Endothelial cell of umbilical vein (primary cell): ENCODE measurements at regions not wholly inside any gene's neighbourhood (a gene's known extent, or its start where the extent isn't known, plus 50 kb on each side); places are given as distances from the start of the nearest gene placed in this dataset.

Experiments
- BruUV-seq: library from RNA; stranded (reverse); fragments of 400-500 nt; replicated peaks from 2 replicates; lab custom pipeline; 2021; lab: Mats Ljungman, UMichigan
- CTCF ChIA-PET: fragments of 300-600, 350-600 bp; sonication (Branson Sonifier 250); formaldehyde crosslinking; loops from one replicate; lab custom pipeline; 2021; ENCODE audit warnings: antibody characterized with exemption, inconsistent platforms; lab: Charles Lee
- POLR2A ChIA-PET: fragments of 300-600, 350-600 bp; sonication (Branson Sonifier 250); formaldehyde crosslinking; loops from one replicate; lab custom pipeline; 2021; ENCODE audit warnings: antibody characterized with exemption, inconsistent platforms; lab: Charles Lee
- DNase-seq: peaks from one replicate; pipeline ENCODE4 v3.0.0-alpha.2; 2011; ENCODE audit warnings: low read depth, low spot score
- FAIRE-seq: peaks from 2 replicates; lab custom pipeline; 2011; peaks lifted over from hg19 to GRCh38; lab: Jason Lieb, UNC
- H2AFZ ChIP-seq: 2 replicates; pipeline ENCODE4 v1.6.0; 2012; ENCODE audit warnings: low read depth, low read length, control low read depth, inconsistent platforms
- H3K27ac ChIP-seq: 2 replicates; pipeline ENCODE4 v1.5.1; 2011; ENCODE audit warnings: low read depth, mild to moderate bottlenecking, control low read depth, low read length, moderate library complexity; ENCODE audit not compliant: insufficient read depth
- H3K27me3 ChIP-seq, 2 experiments: 2 replicates each; pipeline versions ENCODE4 v1.6.0 to v1.6.1; 2011; ENCODE audit warnings: low read length in 2 of 2, mixed read lengths in 1 of 2; ENCODE audit not compliant: control insufficient read depth in 2 of 2, insufficient read depth in 2 of 2
- H3K36me3 ChIP-seq, 2 experiments: 2 replicates in 1 of 2; 3 replicates in 1 of 2; pipeline ENCODE4 v1.5.1; 2011; ENCODE audit warnings: low read length in 2 of 2, mild to moderate bottlenecking in 1 of 2, moderate library complexity in 1 of 2; ENCODE audit not compliant: control insufficient read depth in 2 of 2, insufficient read depth in 2 of 2; ENCODE audit errors: extremely low read depth in 1 of 2
- H3K4me1 ChIP-seq: 3 replicates; pipeline ENCODE4 v1.5.1; 2011; ENCODE audit warnings: mild to moderate bottlenecking, low read length; ENCODE audit not compliant: control insufficient read depth, insufficient read depth; ENCODE audit errors: extremely low read depth
- H3K4me2 ChIP-seq: 2 replicates; pipeline ENCODE4 v1.6.1; 2011; ENCODE audit warnings: low read length, control low read depth, mixed read lengths; ENCODE audit not compliant: insufficient read depth
- H3K4me3 ChIP-seq, 3 experiments: fragments of 200-600 bp in 1 of 3; sonication (generic), shearing (Covaris generic) in 1 of 3; replicated peaks in 1 of 3; 2 replicates each; pipeline ENCODE4 v1.5.1; 2011 to 2016; ENCODE audit warnings: control low read depth in 3 of 3, low read length in 3 of 3, mild to moderate bottlenecking in 2 of 3, inconsistent platforms in 1 of 3, low read depth in 1 of 3, moderate library complexity in 1 of 3; ENCODE audit not compliant: insufficient read depth in 1 of 3
- H3K79me2 ChIP-seq: 2 replicates; pipeline ENCODE4 v1.6.0; 2012; ENCODE audit warnings: low read length, inconsistent platforms; ENCODE audit not compliant: control insufficient read depth, insufficient read depth
- H3K9ac ChIP-seq: replicated peaks from 2 replicates; pipeline ENCODE3; 2011; ENCODE audit warnings: low read length, control low read depth; ENCODE audit not compliant: insufficient read depth; ENCODE audit errors: extremely low read depth
- H3K9me1 ChIP-seq: replicated peaks from 3 replicates; pipeline ENCODE4 v1.6.0; 2011; ENCODE audit warnings: mild to moderate bottlenecking, low read length; ENCODE audit not compliant: control insufficient read depth, insufficient read depth; ENCODE audit errors: extremely low read depth
- H3K9me3 ChIP-seq: replicated peaks from 2 replicates; pipeline ENCODE4 v1.5.1; 2012; ENCODE audit warnings: low read length, inconsistent platforms; ENCODE audit not compliant: control insufficient read depth, insufficient read depth
- H4K20me1 ChIP-seq: replicated peaks from 2 replicates; pipeline ENCODE3; 2011; ENCODE audit warnings: mild to moderate bottlenecking, low read length; ENCODE audit not compliant: control insufficient read depth, insufficient read depth; ENCODE audit errors: extremely low read depth
- EZH2 ChIP-seq: IDR thresholded peaks from 2 replicates; pipeline ENCODE4 v1.6.1; 2012; ENCODE audit warnings: borderline replicate concordance, low read depth, mild to moderate bottlenecking, moderate library complexity, low read length, inconsistent platforms; ENCODE audit not compliant: severe bottlenecking
- FOS ChIP-seq: IDR thresholded peaks from 2 replicates; pipeline ENCODE4 v1.6.1; 2011; ENCODE audit warnings: mild to moderate bottlenecking, low read length, moderate library complexity, borderline replicate concordance; ENCODE audit not compliant: insufficient read depth
- GATA2 ChIP-seq: IDR thresholded peaks from 2 replicates; pipeline ENCODE4 v1.7.0; 2011; ENCODE audit warnings: low read depth, mild to moderate bottlenecking, moderate library complexity, mixed read lengths, low read length; ENCODE audit not compliant: insufficient read length, insufficient read depth
- JUN ChIP-seq: IDR thresholded peaks from 2 replicates; pipeline ENCODE4 v1.6.1; 2011; ENCODE audit warnings: borderline replicate concordance, low read depth; ENCODE audit not compliant: insufficient read length, insufficient read depth
- MYC ChIP-seq: IDR thresholded peaks from one replicate; pipeline ENCODE4 v1.6.1; 2011; ENCODE audit warnings: mild to moderate bottlenecking, low read depth, low read length
- POLR2A ChIP-seq: IDR thresholded peaks from 2 replicates; pipeline ENCODE4 v1.6.1; 2012; ENCODE audit warnings: low read depth, mild to moderate bottlenecking, control low read depth, low read length
- POLR2AphosphoS5 ChIP-seq: IDR thresholded peaks from 2 replicates; pipeline ENCODE4 v1.6.1; 2012; ENCODE audit warnings: low read depth, mild to moderate bottlenecking, control low read depth, low read length, moderate library complexity; ENCODE audit not compliant: insufficient read depth
- dilution Hi-C: fragments of 300-500 bp; cut with MboI; formaldehyde crosslinking; loops from one replicate; pipeline ENCODE4 v1.15.0; 2019; ENCODE audit warnings: low sequenced_read_pairs; ENCODE audit not compliant: extremely low pct_ligation_motif_present
- intact Hi-C: fragments of 100-400 bp; cut with micrococcal nuclease; formaldehyde crosslinking; loops from one replicate; pipeline ENCODE4 v1.10.0; 2022
- TF ChIP-seq, protein P1 (sequence below): IDR thresholded peaks from 2 replicates; pipeline ENCODE4 v1.6.1; 2011; ENCODE audit not compliant: insufficient read depth, insufficient read length
- TF ChIP-seq, protein P2 (sequence below), 2 donors: IDR thresholded peaks; 1 replicate in 1 of 2; 2 replicates in 1 of 2; pipeline ENCODE4 v1.5.1; 2011; ENCODE audit warnings: low read length in 2 of 2, mild to moderate bottlenecking in 2 of 2, moderate library complexity in 2 of 2, control low read depth in 1 of 2, inconsistent platforms in 1 of 2, low read depth in 1 of 2; ENCODE audit not compliant: insufficient read depth in 1 of 2; ENCODE audit errors: extremely low read depth in 1 of 2

DNA sequence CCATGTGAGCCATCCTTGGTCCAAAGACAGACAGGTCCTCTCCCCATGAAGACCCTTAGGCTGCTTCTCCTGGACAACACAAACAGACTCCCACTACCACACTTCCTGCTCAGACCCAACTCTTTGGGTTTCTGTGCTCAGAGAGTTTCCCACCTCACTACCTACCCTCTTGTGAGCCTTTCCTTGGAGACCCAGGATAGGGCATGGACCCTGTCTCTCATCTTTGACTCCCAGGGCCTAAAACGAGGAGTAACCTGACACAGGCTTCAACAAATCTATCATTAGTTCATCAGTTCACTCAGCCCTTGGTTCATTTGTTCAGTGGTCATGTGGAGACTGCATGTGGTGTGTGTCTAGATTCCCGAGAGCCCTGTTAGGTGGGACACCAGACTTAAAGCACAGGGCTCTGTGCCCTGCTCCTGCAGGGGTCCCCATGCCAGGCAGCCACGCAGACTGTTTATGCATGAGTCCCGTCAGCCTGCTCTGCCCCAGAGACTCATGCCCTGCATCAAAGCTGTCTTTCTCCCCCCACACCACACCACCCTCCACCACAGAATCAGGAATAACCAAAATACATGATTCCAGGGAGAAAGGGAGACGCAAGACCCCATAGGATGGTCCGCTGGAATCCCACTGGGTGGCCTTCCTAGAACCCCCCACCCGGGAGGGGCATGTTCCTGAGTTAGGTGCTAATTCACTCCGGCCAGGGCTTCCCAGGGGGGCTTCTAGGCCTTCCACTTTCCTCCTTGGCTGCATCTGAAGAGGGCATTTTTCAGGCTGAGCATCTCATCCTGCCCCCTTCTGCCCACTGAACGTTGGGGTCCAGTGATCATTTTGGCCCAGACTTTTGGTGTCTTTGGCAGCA is 100.2 kb upstream of the TEX51 start:
- Histone ChIP-seq H4K20me1 (no peaks in the 10 kb centered on the region), H3K9me3 (no peaks in the 10 kb centered on the region), H3K4me3 (no peak overlapping the region), H3K9me1 (no peaks in the 10 kb centered on the region), H3K4me2 (no peak overlapping the region), H2AFZ (no peak overlapping the region), H3K27me3 (no peaks in the 10 kb centered on the region), H3K9ac (no peak overlapping the region), H3K36me3 (no peaks in the 10 kb centered on the region), H3K4me1 (no peaks in the 10 kb centered on the region), H3K79me2 (no peaks in the 10 kb centered on the region), H3K27ac (no peak overlapping the region)
- dilution Hi-C loops = no loop called here
- CTCF ChIA-PET = no interaction called here
- BruUV-seq = no TSS peak
- intact Hi-C loops = no loop called here
- POLR2A ChIA-PET = no interaction called here
- TF ChIP-seq, protein P1, sequence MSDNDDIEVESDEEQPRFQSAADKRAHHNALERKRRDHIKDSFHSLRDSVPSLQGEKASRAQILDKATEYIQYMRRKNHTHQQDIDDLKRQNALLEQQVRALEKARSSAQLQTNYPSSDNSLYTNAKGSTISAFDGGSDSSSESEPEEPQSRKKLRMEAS = no peak
- TF ChIP-seq POLR2AphosphoS5 (no peak), GATA2 (no peak), FOS (no peak), POLR2A (no peak), JUN (no peak), MYC (no peak), EZH2 (no peak)
- TF ChIP-seq, protein P2, sequence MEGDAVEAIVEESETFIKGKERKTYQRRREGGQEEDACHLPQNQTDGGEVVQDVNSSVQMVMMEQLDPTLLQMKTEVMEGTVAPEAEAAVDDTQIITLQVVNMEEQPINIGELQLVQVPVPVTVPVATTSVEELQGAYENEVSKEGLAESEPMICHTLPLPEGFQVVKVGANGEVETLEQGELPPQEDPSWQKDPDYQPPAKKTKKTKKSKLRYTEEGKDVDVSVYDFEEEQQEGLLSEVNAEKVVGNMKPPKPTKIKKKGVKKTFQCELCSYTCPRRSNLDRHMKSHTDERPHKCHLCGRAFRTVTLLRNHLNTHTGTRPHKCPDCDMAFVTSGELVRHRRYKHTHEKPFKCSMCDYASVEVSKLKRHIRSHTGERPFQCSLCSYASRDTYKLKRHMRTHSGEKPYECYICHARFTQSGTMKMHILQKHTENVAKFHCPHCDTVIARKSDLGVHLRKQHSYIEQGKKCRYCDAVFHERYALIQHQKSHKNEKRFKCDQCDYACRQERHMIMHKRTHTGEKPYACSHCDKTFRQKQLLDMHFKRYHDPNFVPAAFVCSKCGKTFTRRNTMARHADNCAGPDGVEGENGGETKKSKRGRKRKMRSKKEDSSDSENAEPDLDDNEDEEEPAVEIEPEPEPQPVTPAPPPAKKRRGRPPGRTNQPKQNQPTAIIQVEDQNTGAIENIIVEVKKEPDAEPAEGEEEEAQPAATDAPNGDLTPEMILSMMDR (IDR thresholded peaks at IDR 0.05; ENCODE audit: extremely low read depth in 1 of 2, insufficient read depth in 1 of 2, low read depth in 1 of 2, low read length in 2 of 2) = no peak
- FAIRE-seq (no peak), DNase-seq (no peak)
